ENCODE measurements at regions not wholly inside any gene's neighbourhood (a gene's known extent, or its start where the extent isn't known, plus 50 kb on each side); places are given as distances from the start of the nearest gene placed in this dataset.

GRCh38 chr4:180792541-180792940 is 1450.7 kb upstream of the TENM3 start:
- H3K56ac ChIP-seq (ENCODE audit: low read length): no peak overlapping the region
- no peak overlapping the region for H4K8ac ChIP-seq (ENCODE audit: low read depth, low read length)
- no peak overlapping the region for H2AK5ac ChIP-seq (ENCODE audit: low read length)
- no peak overlapping the region for H3K4ac ChIP-seq (ENCODE audit: low read depth, low read length)
- no peak overlapping the region for H3K18ac ChIP-seq (ENCODE audit: low read length)
- DNase-seq: no peak
- no peak overlapping the region for H2BK15ac ChIP-seq (replicated peaks; ENCODE audit: low read depth)
- H2BK5ac ChIP-seq (ENCODE audit: low read length): no peak overlapping the region
- H3K9ac ChIP-seq (ENCODE audit: low read length): no peak overlapping the region
- H3K27ac ChIP-seq (ENCODE audit: low read depth, low read length): no peak overlapping the region
- no peak overlapping the region for H4K5ac ChIP-seq (ENCODE audit: low read length)
- H3K4me3 ChIP-seq (ENCODE audit: low read length): no peak overlapping the region
- H3K27me3 ChIP-seq (ENCODE audit: insufficient read depth, low read length, poor library complexity): no peaks in the 10 kb centered on the region
- no peak overlapping the region for H2BK120ac ChIP-seq (ENCODE audit: low read depth, low read length)
- H3K23ac ChIP-seq (ENCODE audit: low read length): no peak overlapping the region
- H3K79me1 ChIP-seq (ENCODE audit: low read length): no peaks in the 10 kb centered on the region
- H3K79me2 ChIP-seq (ENCODE audit: control insufficient read depth, insufficient read depth, low read length): no peaks in the 10 kb centered on the region
- H3K4me2 ChIP-seq (ENCODE audit: low read length): no peak overlapping the region
- peaks cover 6% of the 10 kb centered on the region for H3K4me1 ChIP-seq (ENCODE audit: control insufficient read depth, low read depth, low read length)
- H3K36me3 ChIP-seq (ENCODE audit: control insufficient read depth, insufficient read depth, low read length): no peaks in the 10 kb centered on the region

GRCh38 chr4:180794333-180794732 is 1448.9 kb upstream of the TENM3 start:
- Histone ChIP-seq H4K8ac (ENCODE audit: low read depth, low read length) (no peak overlapping the region), H3K18ac (ENCODE audit: low read length) (no peak overlapping the region), H4K5ac (ENCODE audit: low read length) (no peak overlapping the region), H3K79me1 (ENCODE audit: low read length) (no peaks in the 10 kb centered on the region), H3K23ac (ENCODE audit: low read length) (no peak overlapping the region), H2AK5ac (ENCODE audit: low read length) (no peak overlapping the region), H3K4ac (ENCODE audit: low read depth, low read length) (no peak overlapping the region), H3K56ac (ENCODE audit: low read length) (no peak overlapping the region), H3K4me1 (ENCODE audit: control insufficient read depth, low read depth, low read length) (peaks cover 6% of the 10 kb centered on the region), H2BK120ac (ENCODE audit: low read depth, low read length) (no peak overlapping the region), H3K4me3 (ENCODE audit: low read length) (no peak overlapping the region), H3K4me2 (ENCODE audit: low read length) (no peak overlapping the region), H2BK15ac (replicated peaks; ENCODE audit: low read depth) (no peak overlapping the region), H2BK5ac (ENCODE audit: low read length) (no peak overlapping the region), H3K9ac (ENCODE audit: low read length) (no peak overlapping the region), H3K36me3 (ENCODE audit: control insufficient read depth, insufficient read depth, low read length) (no peaks in the 10 kb centered on the region), H3K27ac (ENCODE audit: low read depth, low read length) (no peak overlapping the region), H3K79me2 (ENCODE audit: control insufficient read depth, insufficient read depth, low read length) (no peaks in the 10 kb centered on the region), H3K27me3 (ENCODE audit: insufficient read depth, low read length, poor library complexity) (no peaks in the 10 kb centered on the region)
- no peak for DNase-seq
- WGBS (ENCODE audit: extremely low coverage, insufficient coverage, low lambda C conversion rate): no CpG with 5 or more reads among the region's 2 CpGs

GRCh38 chr4:180798036-180798577 is 1445.1 kb upstream of the TENM3 start:
- H4K8ac ChIP-seq (ENCODE audit: low read depth, low read length): no peak overlapping the region
- H2AK5ac ChIP-seq (ENCODE audit: low read length): no peak overlapping the region
- no peak overlapping the region for H2BK5ac ChIP-seq (ENCODE audit: low read length)
- no peak overlapping the region for H3K4me2 ChIP-seq (ENCODE audit: low read length)
- H3K4ac ChIP-seq (ENCODE audit: low read depth, low read length): no peak overlapping the region
- no peak overlapping the region for H2BK15ac ChIP-seq (replicated peaks; ENCODE audit: low read depth)
- no peaks in the 10 kb centered on the region for H3K79me2 ChIP-seq (ENCODE audit: control insufficient read depth, insufficient read depth, low read length)
- H3K56ac ChIP-seq (ENCODE audit: low read length): no peak overlapping the region
- no CpG with 5 or more reads among the region's 4 CpGs for WGBS (ENCODE audit: extremely low coverage, insufficient coverage, low lambda C conversion rate)
- DNase-seq: no peak
- no peaks in the 10 kb centered on the region for H3K36me3 ChIP-seq (ENCODE audit: control insufficient read depth, insufficient read depth, low read length)
- no peak overlapping the region for H4K5ac ChIP-seq (ENCODE audit: low read length)
- H3K9ac ChIP-seq (ENCODE audit: low read length): no peak overlapping the region
- H3K4me3 ChIP-seq (ENCODE audit: low read length): no peak overlapping the region
- H2BK120ac ChIP-seq (ENCODE audit: low read depth, low read length): no peak overlapping the region
- no peaks in the 10 kb centered on the region for H3K27me3 ChIP-seq (ENCODE audit: insufficient read depth, low read length, poor library complexity)
- no peaks in the 10 kb centered on the region for H3K79me1 ChIP-seq (ENCODE audit: low read length)
- peaks cover 2% of the 10 kb centered on the region for H3K4me1 ChIP-seq (ENCODE audit: control insufficient read depth, low read depth, low read length)
- H3K27ac ChIP-seq (ENCODE audit: low read depth, low read length): no peak overlapping the region
- H3K23ac ChIP-seq (ENCODE audit: low read length): no peak overlapping the region
- no peak overlapping the region for H3K18ac ChIP-seq (ENCODE audit: low read length)

- Histone ChIP-seq H3K23ac (ENCODE audit: low read length) (no peak overlapping the region), H3K18ac (ENCODE audit: low read length) (no peak overlapping the region), H3K4me3 (ENCODE audit: low read length) (no peak overlapping the region), H3K27me3 (ENCODE audit: insufficient read depth, low read length, poor library complexity) (no peaks in the 10 kb centered on the region), H3K79me1 (ENCODE audit: low read length) (no peaks in the 10 kb centered on the region), H3K4me2 (ENCODE audit: low read length) (no peak overlapping the region), H3K4me1 (ENCODE audit: control insufficient read depth, low read depth, low read length) (no peaks in the 10 kb centered on the region), H4K8ac (ENCODE audit: low read depth, low read length) (no peak overlapping the region), H2BK120ac (ENCODE audit: low read depth, low read length) (no peak overlapping the region), H3K36me3 (ENCODE audit: control insufficient read depth, insufficient read depth, low read length) (no peaks in the 10 kb centered on the region), H2BK15ac (replicated peaks; ENCODE audit: low read depth) (no peak overlapping the region), H2BK5ac (ENCODE audit: low read length) (no peak overlapping the region), H3K9ac (ENCODE audit: low read length) (no peak overlapping the region), H3K27ac (ENCODE audit: low read depth, low read length) (no peak overlapping the region), H3K79me2 (ENCODE audit: control insufficient read depth, insufficient read depth, low read length) (no peaks in the 10 kb centered on the region), H4K5ac (ENCODE audit: low read length) (no peak overlapping the region), H3K4ac (ENCODE audit: low read depth, low read length) (no peak overlapping the region), H3K56ac (ENCODE audit: low read length) (no peak overlapping the region), H2AK5ac (ENCODE audit: low read length) (no peak overlapping the region)
- no CpG with 5 or more reads among the region's 5 CpGs for WGBS (ENCODE audit: extremely low coverage, insufficient coverage, low lambda C conversion rate)
- no peak for DNase-seq
Measured at GRCh38 chr4:180799798-180800197, 1443.4 kb upstream of the TENM3 start.

GRCh38 chr4:180805101-180805500 is 1438.1 kb upstream of the TENM3 start:
- Histone ChIP-seq H2BK120ac (ENCODE audit: low read depth, low read length) (no peak overlapping the region), H3K4ac (ENCODE audit: low read depth, low read length) (no peak overlapping the region), H3K79me2 (ENCODE audit: control insufficient read depth, insufficient read depth, low read length) (no peaks in the 10 kb centered on the region), H3K23ac (ENCODE audit: low read length) (no peak overlapping the region), H2BK15ac (replicated peaks; ENCODE audit: low read depth) (no peak overlapping the region), H4K8ac (ENCODE audit: low read depth, low read length) (no peak overlapping the region), H3K9ac (ENCODE audit: low read length) (no peak overlapping the region), H3K18ac (ENCODE audit: low read length) (no peak overlapping the region), H3K56ac (ENCODE audit: low read length) (no peak overlapping the region), H3K4me2 (ENCODE audit: low read length) (no peak overlapping the region), H3K36me3 (ENCODE audit: control insufficient read depth, insufficient read depth, low read length) (no peaks in the 10 kb centered on the region), H2AK5ac (ENCODE audit: low read length) (no peak overlapping the region), H3K4me3 (ENCODE audit: low read length) (no peak overlapping the region), H3K27me3 (ENCODE audit: insufficient read depth, low read length, poor library complexity) (no peaks in the 10 kb centered on the region), H3K79me1 (ENCODE audit: low read length) (no peaks in the 10 kb centered on the region), H3K27ac (ENCODE audit: low read depth, low read length) (no peak overlapping the region), H2BK5ac (ENCODE audit: low read length) (no peak overlapping the region), H4K5ac (ENCODE audit: low read length) (no peak overlapping the region), H3K4me1 (ENCODE audit: control insufficient read depth, low read depth, low read length) (no peaks in the 10 kb centered on the region)
- WGBS (ENCODE audit: extremely low coverage, insufficient coverage, low lambda C conversion rate): no CpG with 5 or more reads among the region's 4 CpGs
- DNase-seq: no peak

GRCh38 chr4:180808862-180809261 is 1434.3 kb upstream of the TENM3 start:
- Histone ChIP-seq H3K4me3 (ENCODE audit: low read length) (no peak overlapping the region), H2BK120ac (ENCODE audit: low read depth, low read length) (no peak overlapping the region), H3K79me1 (ENCODE audit: low read length) (no peaks in the 10 kb centered on the region), H2BK5ac (ENCODE audit: low read length) (no peak overlapping the region), H3K27me3 (ENCODE audit: insufficient read depth, low read length, poor library complexity) (no peaks in the 10 kb centered on the region), H2AK5ac (ENCODE audit: low read length) (no peak overlapping the region), H3K4me1 (ENCODE audit: control insufficient read depth, low read depth, low read length) (no peaks in the 10 kb centered on the region), H3K36me3 (ENCODE audit: control insufficient read depth, insufficient read depth, low read length) (no peaks in the 10 kb centered on the region), H3K56ac (ENCODE audit: low read length) (no peak overlapping the region), H3K9ac (ENCODE audit: low read length) (no peak overlapping the region), H4K5ac (ENCODE audit: low read length) (no peak overlapping the region), H2BK15ac (replicated peaks; ENCODE audit: low read depth) (no peak overlapping the region), H3K79me2 (ENCODE audit: control insufficient read depth, insufficient read depth, low read length) (no peaks in the 10 kb centered on the region), H3K18ac (ENCODE audit: low read length) (no peak overlapping the region), H3K4ac (ENCODE audit: low read depth, low read length) (no peak overlapping the region), H3K23ac (ENCODE audit: low read length) (no peak overlapping the region), H4K8ac (ENCODE audit: low read depth, low read length) (no peak overlapping the region), H3K4me2 (ENCODE audit: low read length) (no peak overlapping the region), H3K27ac (ENCODE audit: low read depth, low read length) (no peak overlapping the region)
- no CpG with 5 or more reads among the region's 2 CpGs for WGBS (ENCODE audit: extremely low coverage, insufficient coverage, low lambda C conversion rate)
- no peak for DNase-seq

Data from mesendoderm (in vitro differentiated cells).